ENCODE measurements at regions not wholly inside any gene's neighbourhood (a gene's known extent, or its start where the extent isn't known, plus 50 kb on each side); places are given as distances from the start of the nearest gene placed in this dataset.

- no peak for TF ChIP-seq ZNF462 (CRISPR knock-in tag; IDR thresholded peaks at IDR 0.05)
These were observed 137.8 kb upstream of the LRATD1 start (continued) for GRCh38 chr2:14494759-14495158.

DNA sequence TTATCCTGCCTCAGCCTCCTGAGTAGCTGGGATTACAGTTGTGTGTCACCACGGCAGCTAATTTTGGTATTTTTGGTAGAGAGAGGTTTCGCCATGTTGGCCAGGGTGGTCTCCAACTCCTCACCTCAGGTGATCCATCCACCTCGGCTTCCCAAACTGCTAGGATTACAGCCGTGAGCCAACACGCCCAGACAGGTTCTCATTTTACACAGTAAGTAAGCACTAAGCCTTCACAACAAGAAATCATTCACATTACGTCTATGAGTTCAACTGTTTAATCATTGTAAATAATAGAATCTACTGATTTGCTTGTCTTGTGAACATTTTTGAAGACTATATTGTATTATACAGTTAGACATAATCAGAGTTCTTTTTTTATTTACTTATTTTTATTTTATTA is 131.5 kb upstream of the LRATD1 start:
- Histone ChIP-seq H3K36me3 (ENCODE audit: insufficient read depth) (no peaks in the 10 kb centered on the region), H3K4me2 (no peak overlapping the region), H3K4me3 (no peak overlapping the region), H3K27ac (ENCODE audit: low read depth) (no peak overlapping the region), H3F3A (replicated peaks; ENCODE audit: low read depth) (no peaks in the 10 kb centered on the region), H4K20me1 (replicated peaks; ENCODE audit: insufficient read depth) (no peaks in the 10 kb centered on the region), H3K79me2 (replicated peaks; ENCODE audit: insufficient read depth) (no peaks in the 10 kb centered on the region), H3K27me3 (ENCODE audit: insufficient read depth) (no peaks in the 10 kb centered on the region), H3K9me2 (ENCODE audit: insufficient read depth) (no peaks in the 10 kb centered on the region), H2AFZ (no peak overlapping the region), H3K4me1 (ENCODE audit: insufficient read depth) (no peaks in the 10 kb centered on the region)
- Mint-ChIP-seq H3K36me3 (ENCODE audit: low read depth) (peaks cover 2% of the 10 kb centered on the region; the same call in 1 of the 3 replicates), H3K4me3 (no peak overlapping the region), H3K4me1 (no peaks in the 10 kb centered on the region), H3K27me3 (ENCODE audit: insufficient read depth, low read depth, poor library complexity) (no peaks in the 10 kb centered on the region), H3K9me3 (no peaks in the 10 kb centered on the region; the same call in 1 of the 3 replicates), H3K27ac (no peak overlapping the region)
- ATAC-seq = no peak
- no peak for DNase-seq (ENCODE audit: low spot score)
- no peak for TF ChIP-seq ZNF114 (CRISPR knock-in tag; IDR thresholded peaks at IDR 0.05)
- TF ChIP-seq, protein P1, sequence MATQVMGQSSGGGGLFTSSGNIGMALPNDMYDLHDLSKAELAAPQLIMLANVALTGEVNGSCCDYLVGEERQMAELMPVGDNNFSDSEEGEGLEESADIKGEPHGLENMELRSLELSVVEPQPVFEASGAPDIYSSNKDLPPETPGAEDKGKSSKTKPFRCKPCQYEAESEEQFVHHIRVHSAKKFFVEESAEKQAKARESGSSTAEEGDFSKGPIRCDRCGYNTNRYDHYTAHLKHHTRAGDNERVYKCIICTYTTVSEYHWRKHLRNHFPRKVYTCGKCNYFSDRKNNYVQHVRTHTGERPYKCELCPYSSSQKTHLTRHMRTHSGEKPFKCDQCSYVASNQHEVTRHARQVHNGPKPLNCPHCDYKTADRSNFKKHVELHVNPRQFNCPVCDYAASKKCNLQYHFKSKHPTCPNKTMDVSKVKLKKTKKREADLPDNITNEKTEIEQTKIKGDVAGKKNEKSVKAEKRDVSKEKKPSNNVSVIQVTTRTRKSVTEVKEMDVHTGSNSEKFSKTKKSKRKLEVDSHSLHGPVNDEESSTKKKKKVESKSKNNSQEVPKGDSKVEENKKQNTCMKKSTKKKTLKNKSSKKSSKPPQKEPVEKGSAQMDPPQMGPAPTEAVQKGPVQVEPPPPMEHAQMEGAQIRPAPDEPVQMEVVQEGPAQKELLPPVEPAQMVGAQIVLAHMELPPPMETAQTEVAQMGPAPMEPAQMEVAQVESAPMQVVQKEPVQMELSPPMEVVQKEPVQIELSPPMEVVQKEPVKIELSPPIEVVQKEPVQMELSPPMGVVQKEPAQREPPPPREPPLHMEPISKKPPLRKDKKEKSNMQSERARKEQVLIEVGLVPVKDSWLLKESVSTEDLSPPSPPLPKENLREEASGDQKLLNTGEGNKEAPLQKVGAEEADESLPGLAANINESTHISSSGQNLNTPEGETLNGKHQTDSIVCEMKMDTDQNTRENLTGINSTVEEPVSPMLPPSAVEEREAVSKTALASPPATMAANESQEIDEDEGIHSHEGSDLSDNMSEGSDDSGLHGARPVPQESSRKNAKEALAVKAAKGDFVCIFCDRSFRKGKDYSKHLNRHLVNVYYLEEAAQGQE (IDR thresholded peaks at IDR 0.05; ENCODE audit: unreplicated experiment) = no peak
- TF ChIP-seq, protein P2, sequence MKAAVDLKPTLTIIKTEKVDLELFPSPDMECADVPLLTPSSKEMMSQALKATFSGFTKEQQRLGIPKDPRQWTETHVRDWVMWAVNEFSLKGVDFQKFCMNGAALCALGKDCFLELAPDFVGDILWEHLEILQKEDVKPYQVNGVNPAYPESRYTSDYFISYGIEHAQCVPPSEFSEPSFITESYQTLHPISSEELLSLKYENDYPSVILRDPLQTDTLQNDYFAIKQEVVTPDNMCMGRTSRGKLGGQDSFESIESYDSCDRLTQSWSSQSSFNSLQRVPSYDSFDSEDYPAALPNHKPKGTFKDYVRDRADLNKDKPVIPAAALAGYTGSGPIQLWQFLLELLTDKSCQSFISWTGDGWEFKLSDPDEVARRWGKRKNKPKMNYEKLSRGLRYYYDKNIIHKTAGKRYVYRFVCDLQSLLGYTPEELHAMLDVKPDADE (IDR thresholded peaks at IDR 0.05) = no peak
- no peak for TF ChIP-seq ZNF462 (CRISPR knock-in tag; IDR thresholded peaks at IDR 0.05)
